Right lobe of liver (tissue), 6 donors: ENCODE measurements at regions not wholly inside any gene's neighbourhood (a gene's known extent, or its start where the extent isn't known, plus 50 kb on each side); places are given as distances from the start of the nearest gene placed in this dataset.

Experiments used
- ATAC-seq, 4 donors: fragments of 200-7000 bp; cut with Tn5 transposase; one replicate each; pipeline ENCODE4 v1.9.1; 2020; ENCODE audit warnings: mild to moderate bottlenecking in 4 of 4, moderate library complexity in 4 of 4
- DNase-seq, 3 donors: peaks; one replicate each; pipeline ENCODE4 v3.0.0-alpha.2; 2020
- H3K27ac ChIP-seq, 3 donors: fragments of 200-600 bp; one replicate each; pipeline ENCODE4 v1.8.0; 2022
- H3K27me3 ChIP-seq, 2 donors: fragments of 200-600 bp; one replicate each; pipeline ENCODE4 v1.8.0; 2022
- H3K36me3 ChIP-seq, 4 donors: fragments of 200-600 bp; sonication (generic) in 1 of 4; one replicate each; pipeline versions ENCODE4 v1.5.1 to v1.8.0; 2017 to 2022; ENCODE audit warnings: control low read depth in 1 of 4
- H3K4me1 ChIP-seq, 4 donors: fragments of 200-600 bp; sonication (generic) in 1 of 4; one replicate each; pipeline versions ENCODE4 v1.5.1 to v1.8.0; 2017 to 2022; ENCODE audit warnings: control low read depth in 1 of 4
- H3K4me3 ChIP-seq, 3 donors: fragments of 200-600 bp; one replicate each; pipeline ENCODE4 v1.8.0; 2022
- H3K9me3 ChIP-seq, 4 donors: fragments of 200-600 bp; sonication (generic) in 1 of 4; one replicate each; pipeline versions ENCODE4 v1.5.1 to v1.8.0; 2017 to 2022; ENCODE audit warnings: control low read depth in 1 of 4
- POLR2A ChIP-seq: fragments of 450-650 bp; IDR thresholded peaks from one replicate; pipeline ENCODE4 v1.6.1; 2017; ENCODE audit warnings: antibody characterized with exemption, mild to moderate bottlenecking
- WGBS: methylation state at CpG from one replicate; pipeline ENCODE4 v1.1.6; 2018; ENCODE audit warnings: low coverage, low lambda C conversion rate; ENCODE audit not compliant: insufficient coverage; ENCODE audit errors: missing lambda C conversion rate; 5-methylcytosine and 5-hydroxymethylcytosine counted together
- intact Hi-C, 2 donors: fragments of 100-400 bp; cut with DNase I; formaldehyde crosslinking; loops; one replicate each; pipeline versions ENCODE4 v1.11.2 to v1.14.1; 2022
- TF ChIP-seq, protein P1 (sequence below), 4 donors: fragments of 200-600 bp in 3 of 4; fragments of 450-650 bp in 1 of 4; IDR thresholded peaks; one replicate each; pipeline versions ENCODE4 v1.5.1 to v1.8.0; 2016 to 2022; ENCODE audit warnings: antibody characterized with exemption in 4 of 4, mild to moderate bottlenecking in 2 of 4
- donor health status: DM: no; HTN: yes; CAD: no.
- donor health status: DM: no; HTN: no; CAD: no.
- donor health status: DM: no; HTN: no; CAD: no.
- donor health status: DM: no; HTN: yes; CAD: no.
- donor health status: DM: no; HTN: yes; CAD: no.

DNA sequence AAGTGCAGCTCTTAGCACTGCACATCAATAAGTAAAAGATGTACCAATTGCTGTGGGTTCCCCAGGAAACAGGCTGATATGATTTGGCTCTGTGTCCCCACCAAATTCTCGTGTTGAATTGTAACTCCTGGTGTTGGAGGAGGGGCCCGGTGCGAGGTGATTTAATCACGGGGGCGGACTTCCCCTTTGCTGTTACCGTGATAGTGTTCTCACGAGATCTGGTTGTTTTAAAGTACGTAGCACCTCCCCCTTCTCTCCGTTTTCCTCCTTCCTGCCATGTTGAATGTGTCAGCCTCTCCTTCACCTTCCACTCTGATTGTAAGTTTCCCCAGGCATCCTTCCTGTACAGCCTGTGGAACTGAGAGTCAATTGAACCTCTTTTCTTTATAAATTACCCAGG, 93.2 kb upstream of the ACTBL2 start:
- intact Hi-C loops = no loop called here
- Histone ChIP-seq H3K4me1 (no peaks in the 10 kb centered on the region), H3K36me3 (no peaks in the 10 kb centered on the region), H3K27me3 (no peaks in the 10 kb centered on the region), H3K27ac (no peak overlapping the region), H3K9me3 (no peaks in the 10 kb centered on the region), H3K4me3 (no peak overlapping the region)
- ATAC-seq (no peak), DNase-seq (no peak)
- 68% methylated on average over 9 of the region's 9 CpGs for WGBS
- no peak for TF ChIP-seq POLR2A
- TF ChIP-seq, protein P1, sequence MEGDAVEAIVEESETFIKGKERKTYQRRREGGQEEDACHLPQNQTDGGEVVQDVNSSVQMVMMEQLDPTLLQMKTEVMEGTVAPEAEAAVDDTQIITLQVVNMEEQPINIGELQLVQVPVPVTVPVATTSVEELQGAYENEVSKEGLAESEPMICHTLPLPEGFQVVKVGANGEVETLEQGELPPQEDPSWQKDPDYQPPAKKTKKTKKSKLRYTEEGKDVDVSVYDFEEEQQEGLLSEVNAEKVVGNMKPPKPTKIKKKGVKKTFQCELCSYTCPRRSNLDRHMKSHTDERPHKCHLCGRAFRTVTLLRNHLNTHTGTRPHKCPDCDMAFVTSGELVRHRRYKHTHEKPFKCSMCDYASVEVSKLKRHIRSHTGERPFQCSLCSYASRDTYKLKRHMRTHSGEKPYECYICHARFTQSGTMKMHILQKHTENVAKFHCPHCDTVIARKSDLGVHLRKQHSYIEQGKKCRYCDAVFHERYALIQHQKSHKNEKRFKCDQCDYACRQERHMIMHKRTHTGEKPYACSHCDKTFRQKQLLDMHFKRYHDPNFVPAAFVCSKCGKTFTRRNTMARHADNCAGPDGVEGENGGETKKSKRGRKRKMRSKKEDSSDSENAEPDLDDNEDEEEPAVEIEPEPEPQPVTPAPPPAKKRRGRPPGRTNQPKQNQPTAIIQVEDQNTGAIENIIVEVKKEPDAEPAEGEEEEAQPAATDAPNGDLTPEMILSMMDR (IDR thresholded peaks at IDR 0.05) = no peak

DNA sequence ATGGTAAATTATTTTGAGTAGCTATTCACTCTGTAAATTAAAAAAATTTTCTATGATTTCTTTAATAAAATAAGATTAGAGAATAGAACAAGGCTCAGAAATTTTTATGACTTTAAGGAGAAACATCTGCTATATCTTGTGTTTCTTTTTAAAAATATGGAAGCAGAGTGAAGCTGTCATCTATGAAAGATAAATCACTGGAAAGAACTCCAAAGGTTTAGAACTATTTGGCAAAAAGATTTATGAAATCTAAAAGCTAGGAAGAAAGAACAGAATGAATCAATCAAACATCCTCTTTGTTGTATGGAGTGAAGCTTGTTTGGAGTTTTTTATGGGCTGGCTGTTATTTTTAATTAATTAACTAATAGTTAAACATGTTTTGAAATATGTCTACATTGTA, 89.8 kb upstream of the ACTBL2 start:
- Histone ChIP-seq H3K9me3 (no peaks in the 10 kb centered on the region), H3K27ac (no peak overlapping the region), H3K4me3 (no peak overlapping the region), H3K36me3 (no peaks in the 10 kb centered on the region), H3K27me3 (no peaks in the 10 kb centered on the region), H3K4me1 (no peaks in the 10 kb centered on the region)
- intact Hi-C loops = no loop called here
- DNase-seq = no peak
- TF ChIP-seq POLR2A = no peak
- TF ChIP-seq, protein P1 (IDR thresholded peaks at IDR 0.05) = no peak
- no peak for ATAC-seq

GRCh38 chr5:57569601-57570000, 87.0 kb upstream of the ACTBL2 start:
- no peak for ATAC-seq
- WGBS = 90% methylated on average over 1 of the region's 1 CpG

GRCh38 chr5:57568136-57568535, 85.5 kb upstream of the ACTBL2 start:
- DNase-seq (no peak), ATAC-seq (no peak)
- H3K4me3 ChIP-seq = no peak overlapping the region
- intact Hi-C loops = no loop called here
- no peak for TF ChIP-seq POLR2A
- TF ChIP-seq, protein P1 (IDR thresholded peaks at IDR 0.05) = no peak
- H3K9me3 ChIP-seq = no peaks in the 10 kb centered on the region
- 55% methylated on average over 3 of the region's 3 CpGs for WGBS
- no peaks in the 10 kb centered on the region for H3K36me3 ChIP-seq
- H3K27ac ChIP-seq = no peak overlapping the region
- H3K27me3 ChIP-seq = no peaks in the 10 kb centered on the region
- no peaks in the 10 kb centered on the region for H3K4me1 ChIP-seq

More at GRCh38 chr5:57569601-57570000, 87.0 kb upstream of the ACTBL2 start:
- Histone ChIP-seq H3K36me3 (no peaks in the 10 kb centered on the region), H3K27ac (no peak overlapping the region), H3K4me1 (no peaks in the 10 kb centered on the region), H3K4me3 (no peak overlapping the region), H3K27me3 (no peaks in the 10 kb centered on the region), H3K9me3 (no peaks in the 10 kb centered on the region)
- intact Hi-C loops = no loop called here
- no peak for DNase-seq
- no peak for TF ChIP-seq POLR2A
- TF ChIP-seq, protein P1 (IDR thresholded peaks at IDR 0.05) = no peak

- no peak overlapping the region for H3K4me3 ChIP-seq
- no peak overlapping the region for H3K27ac ChIP-seq
- H3K27me3 ChIP-seq = no peaks in the 10 kb centered on the region
- H3K9me3 ChIP-seq = no peaks in the 10 kb centered on the region
- H3K36me3 ChIP-seq = no peaks in the 10 kb centered on the region
- DNase-seq (no peak), ATAC-seq (no peak)
- WGBS = 60% methylated on average over 5 of the region's 5 CpGs
- no peaks in the 10 kb centered on the region for H3K4me1 ChIP-seq
- intact Hi-C loops = no loop called here
- TF ChIP-seq, protein P1 (IDR thresholded peaks at IDR 0.05) = no peak
- no peak for TF ChIP-seq POLR2A
These were observed 84.3 kb upstream of the ACTBL2 start for GRCh38 chr5:57566914-57567313.
